HCT116 (cell line): ENCODE measurements at regions not wholly inside any gene's neighbourhood (a gene's known extent, or its start where the extent isn't known, plus 50 kb on each side); places are given as distances from the start of the nearest gene placed in this dataset.

Experiments
- ATAC-seq: fragments of 200-7000 bp; cut with Tn5 transposase; 2 replicates; pipeline ENCODE4 v1.9.1; 2020; ENCODE audit warnings: mild to moderate bottlenecking, moderate library complexity
- BruUV-seq: library from RNA; stranded (reverse); fragments of 400-500 nt; replicated peaks from 2 replicates; lab custom pipeline; 2021; lab: Mats Ljungman, UMichigan
- CTCF ChIA-PET: fragments of 300-600 bp; sonication (Branson Sonifier 250); formaldehyde crosslinking; loops from one replicate; lab custom pipeline; 2021; ENCODE audit warnings: antibody characterized with exemption; lab: Charles Lee
- POLR2A ChIA-PET: fragments of 300-600, 350-600 bp; sonication (Branson Sonifier 250); formaldehyde crosslinking; loops from one replicate; lab custom pipeline; 2021; ENCODE audit warnings: antibody characterized with exemption; lab: Charles Lee
- RAD21 ChIA-PET, 2 experiments: fragments of 300-600 bp; sonication (Branson Sonifier 250); formaldehyde crosslinking; loops; one replicate each; lab custom pipeline; 2023; ENCODE audit warnings: low total read pairs in 2 of 2; ENCODE audit not compliant: uncharacterized antibody in 2 of 2, unreplicated experiment in 2 of 2, low non-redundant PET in 1 of 2; lab: Charles Lee
- DNase-seq: peaks from one replicate; pipeline ENCODE4 v3.0.0-alpha.2; 2010; ENCODE audit warnings: low read depth, low spot score
- H2AFZ ChIP-seq: fragments of 200-600 bp; shearing (Covaris generic), sonication (generic); 2 replicates; pipeline ENCODE4 v1.6.1; 2017; ENCODE audit warnings: low read depth, mixed run types, mixed read lengths, antibody characterized with exemption, low read length; ENCODE audit not compliant: poor library complexity, severe bottlenecking
- H3K27ac ChIP-seq: 2 replicates; pipeline ENCODE4 v1.5.1; 2012; ENCODE audit warnings: low read depth, low read length
- H3K27me3 ChIP-seq: fragments of 200-600 bp; sonication (generic); 2 replicates; pipeline ENCODE4 v1.6.1; 2016; ENCODE audit warnings: mixed run types, low read length, mixed read lengths; ENCODE audit not compliant: insufficient read depth
- H3K36me3 ChIP-seq, 2 experiments: fragments of 200-500 bp in 1 of 2; fragments of 200-600 bp in 1 of 2; sonication (Bioruptor generic) in 1 of 2; sonication (generic) in 1 of 2; 2 replicates each; pipeline versions ENCODE4 v1.5.1 to v1.6.1; 2014 to 2016; ENCODE audit warnings: low read length in 2 of 2, inconsistent platforms in 1 of 2, mixed read lengths in 1 of 2, mixed run types in 1 of 2; ENCODE audit not compliant: insufficient read depth in 2 of 2, control insufficient read depth in 1 of 2
- H3K4me1 ChIP-seq, 2 experiments: fragments of 200-600 bp in 1 of 2; sonication (generic) in 1 of 2; 2 replicates each; pipeline versions ENCODE4 v1.5.1 to v1.6.1; 2012 to 2017; ENCODE audit warnings: low read length in 2 of 2, inconsistent platforms in 1 of 2, mild to moderate bottlenecking in 1 of 2, mixed read lengths in 1 of 2, mixed run types in 1 of 2, moderate library complexity in 1 of 2; ENCODE audit not compliant: insufficient read depth in 2 of 2, control insufficient read depth in 1 of 2
- H3K4me2 ChIP-seq: fragments of 200-600 bp; sonication (generic); 2 replicates; pipeline ENCODE4 v1.6.1; 2017; ENCODE audit warnings: mixed run types, low read length, mixed read lengths
- H3K4me3 ChIP-seq, 2 experiments: fragments of 200-600 bp in 1 of 2; sonication (generic) in 1 of 2; replicated peaks in 1 of 2; 2 replicates each; pipeline ENCODE4 v1.5.1; 2011 to 2016; ENCODE audit warnings: low read length in 2 of 2, control low read depth in 1 of 2, low read depth in 1 of 2, mild to moderate bottlenecking in 1 of 2, mixed read lengths in 1 of 2, mixed run types in 1 of 2
- H3K79me2 ChIP-seq: fragments of 200-600 bp; sonication (generic); 2 replicates; pipeline ENCODE4 v1.6.1; 2017; ENCODE audit warnings: mild to moderate bottlenecking, mixed run types, low read length, moderate library complexity, mixed read lengths; ENCODE audit not compliant: insufficient read depth
- H3K9ac ChIP-seq: fragments of 200-600 bp; sonication (generic); 2 replicates; pipeline ENCODE4 v1.6.1; 2016; ENCODE audit warnings: low read length, mixed read lengths
- H3K9me2 ChIP-seq: fragments of 200-600 bp; sonication (generic), shearing (Covaris generic); 2 replicates; pipeline ENCODE4 v1.6.1; 2017; ENCODE audit warnings: mixed run types, mild to moderate bottlenecking, moderate library complexity; ENCODE audit not compliant: insufficient read depth
- H3K9me3 ChIP-seq, 2 experiments: fragments of 200-500 bp in 1 of 2; fragments of 200-600 bp in 1 of 2; sonication (Bioruptor generic) in 1 of 2; sonication (generic) in 1 of 2; 2 replicates each; pipeline ENCODE4 v1.6.1; 2014 to 2017; ENCODE audit warnings: low read length in 2 of 2, mixed read lengths in 2 of 2, inconsistent platforms in 1 of 2, low read depth in 1 of 2, mild to moderate bottlenecking in 1 of 2, mixed run types in 1 of 2, moderate library complexity in 1 of 2; ENCODE audit not compliant: control insufficient read depth in 1 of 2, insufficient read depth in 1 of 2
- H4K20me1 ChIP-seq: fragments of 200-600 bp; sonication (generic), shearing (Covaris generic); 2 replicates; pipeline ENCODE4 v1.6.1; 2017; ENCODE audit warnings: mixed run types, mild to moderate bottlenecking, moderate library complexity; ENCODE audit not compliant: insufficient read depth
- EGR1 ChIP-seq: IDR thresholded peaks from 2 replicates; pipeline ENCODE4 v1.6.1; 2012; ENCODE audit warnings: low read depth
- POLR2AphosphoS5 ChIP-seq: IDR thresholded peaks from 2 replicates; pipeline ENCODE4 v1.6.1; 2011; ENCODE audit warnings: mild to moderate bottlenecking, low read depth, low read length, moderate library complexity
- YY1 ChIP-seq: IDR thresholded peaks from 2 replicates; pipeline ENCODE4 v1.6.1; 2011; ENCODE audit warnings: low read length, low read depth, moderate library complexity, mild to moderate bottlenecking; ENCODE audit not compliant: insufficient replicate concordance; ENCODE audit errors: extremely low read depth
- intact Hi-C: fragments of 100-400 bp; cut with micrococcal nuclease; formaldehyde crosslinking; loops from 2 replicates; pipeline ENCODE4 v1.10.0; 2022

DNA sequence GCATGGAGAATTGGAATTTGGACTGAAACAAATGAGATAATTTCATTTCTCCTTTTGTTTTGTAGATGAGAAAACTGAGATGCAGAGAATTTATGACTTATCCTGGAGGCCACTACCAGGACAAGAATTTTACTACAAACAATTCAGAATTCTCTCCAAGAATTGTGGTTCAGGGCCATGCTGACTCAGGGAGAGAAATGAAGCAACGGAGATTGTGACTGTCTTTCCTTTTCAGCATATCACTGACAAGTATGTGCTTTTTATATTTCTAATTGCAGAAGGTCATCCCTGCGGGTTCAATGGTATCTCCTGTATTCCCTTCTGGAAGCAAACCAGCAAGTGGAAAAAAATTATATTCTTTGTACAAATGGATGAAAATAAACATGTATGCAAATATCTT is 170.8 kb upstream of the MITF start:
- RAD21 ChIA-PET: no interaction called here
- Histone ChIP-seq H3K9ac (no peak overlapping the region), H3K4me1 (no peaks in the 10 kb centered on the region), H3K36me3 (no peaks in the 10 kb centered on the region), H2AFZ (no peak overlapping the region), H3K4me2 (no peak overlapping the region), H3K27me3 (no peaks in the 10 kb centered on the region), H3K79me2 (no peaks in the 10 kb centered on the region), H3K27ac (no peak overlapping the region), H3K9me2 (no peaks in the 10 kb centered on the region), H3K9me3 (no peaks in the 10 kb centered on the region), H3K4me3 (no peak overlapping the region), H4K20me1 (no peaks in the 10 kb centered on the region)
- intact Hi-C loops: no loop called here
- DNase-seq: no peak
- TF ChIP-seq YY1: no peak
- CTCF ChIA-PET: no interaction called here
- no peak for ATAC-seq
- POLR2A ChIA-PET: no interaction called here
- no TSS peak for BruUV-seq

- no peaks in the 10 kb centered on the region for H3K36me3 ChIP-seq
- intact Hi-C loops: no loop called here
- no TSS peak for BruUV-seq
- no peaks in the 10 kb centered on the region for H3K9me2 ChIP-seq
- TF ChIP-seq EGR1 (no peak), POLR2AphosphoS5 (no peak)
- no peak overlapping the region for H3K4me3 ChIP-seq
- no peaks in the 10 kb centered on the region for H3K9me3 ChIP-seq
- no peak overlapping the region for H3K4me2 ChIP-seq
- H3K27ac ChIP-seq: no peak overlapping the region
- no peaks in the 10 kb centered on the region for H3K79me2 ChIP-seq
- no peaks in the 10 kb centered on the region for H3K27me3 ChIP-seq
- H4K20me1 ChIP-seq: no peaks in the 10 kb centered on the region
- ATAC-seq: no peak
- ChIA-PET RAD21 (no interaction called here), POLR2A (no interaction called here), CTCF (no interaction called here)
- H3K4me1 ChIP-seq: no peaks in the 10 kb centered on the region
- H3K9ac ChIP-seq: no peak overlapping the region
- no peak overlapping the region for H2AFZ ChIP-seq
- no peak for DNase-seq
Observed at GRCh38 chr3:69567710-69568052, 171.6 kb upstream of the MITF start.
